Fibroblast of peridontal ligament (primary cell): ENCODE measurements at regions not wholly inside any gene's neighbourhood (a gene's known extent, or its start where the extent isn't known, plus 50 kb on each side); places are given as distances from the start of the nearest gene placed in this dataset.

ENCODE experiments used
- DNase-seq: peaks from one replicate; pipeline ENCODE4 v3.0.0-alpha.2; 2010; ENCODE audit errors: extremely low read depth

DNA sequence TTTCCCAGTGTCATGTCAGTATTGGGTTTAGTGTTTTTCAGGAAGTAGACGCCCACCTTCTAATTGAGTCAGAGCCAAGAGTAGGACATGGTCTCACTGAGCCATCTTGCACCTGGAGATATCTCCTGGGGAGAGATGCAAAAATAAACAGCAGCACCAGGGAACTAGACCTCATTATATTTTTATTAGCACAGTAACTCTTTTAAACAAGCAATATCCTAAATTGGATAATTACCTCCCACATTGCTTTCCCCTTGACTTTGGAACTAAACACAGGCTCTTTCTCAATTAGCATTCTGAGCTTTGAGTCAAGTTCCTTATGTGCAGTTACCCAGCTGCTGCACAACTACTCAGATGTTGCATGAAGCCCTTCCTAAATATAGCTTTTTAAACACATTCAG, 175.4 kb downstream of the IBTK start:
- DNase-seq: peak; percentile 60

DNA sequence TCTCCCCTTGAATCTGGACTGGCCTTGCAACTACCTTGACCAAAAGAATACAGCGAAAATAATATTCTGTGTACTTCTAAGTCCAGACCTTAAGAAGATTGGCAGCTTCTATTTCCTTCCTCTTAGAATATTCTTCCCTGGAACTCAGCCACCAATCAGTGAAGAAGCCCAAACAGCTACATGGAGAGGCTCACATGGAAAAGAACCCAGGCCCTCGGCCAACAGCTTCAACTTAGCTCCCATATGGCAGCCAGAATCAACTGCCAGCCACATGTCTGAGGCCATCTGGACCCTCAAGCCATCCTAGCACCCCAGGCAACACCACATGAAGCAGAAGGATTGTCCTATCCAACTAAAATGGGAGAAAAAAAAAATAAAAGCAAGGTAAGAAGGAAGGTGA, 178.8 kb downstream of the IBTK start:
- peak; percentile 24 for DNase-seq

DNA sequence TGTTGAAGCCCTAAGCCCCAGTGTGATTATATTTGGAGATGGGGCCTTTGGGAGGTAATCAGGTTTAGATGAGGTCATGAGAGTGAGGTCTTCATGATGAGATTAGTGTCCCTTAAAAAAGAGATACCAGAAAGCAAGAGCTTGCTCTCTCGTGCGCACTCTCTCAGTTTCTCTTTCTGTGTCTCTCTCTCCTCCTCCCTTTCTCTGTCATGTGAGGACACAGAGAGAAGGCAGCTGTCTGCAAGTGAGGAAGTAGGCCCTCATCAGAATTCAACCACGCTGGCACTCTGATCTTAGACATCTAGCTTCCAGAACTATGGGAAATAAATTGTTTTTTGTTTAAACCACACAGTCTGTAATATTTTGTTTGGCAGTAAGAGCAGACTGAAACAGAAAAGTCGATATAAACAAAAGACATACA, 180.5 kb downstream of the IBTK start:
- peak; percentile 69 for DNase-seq

DNA sequence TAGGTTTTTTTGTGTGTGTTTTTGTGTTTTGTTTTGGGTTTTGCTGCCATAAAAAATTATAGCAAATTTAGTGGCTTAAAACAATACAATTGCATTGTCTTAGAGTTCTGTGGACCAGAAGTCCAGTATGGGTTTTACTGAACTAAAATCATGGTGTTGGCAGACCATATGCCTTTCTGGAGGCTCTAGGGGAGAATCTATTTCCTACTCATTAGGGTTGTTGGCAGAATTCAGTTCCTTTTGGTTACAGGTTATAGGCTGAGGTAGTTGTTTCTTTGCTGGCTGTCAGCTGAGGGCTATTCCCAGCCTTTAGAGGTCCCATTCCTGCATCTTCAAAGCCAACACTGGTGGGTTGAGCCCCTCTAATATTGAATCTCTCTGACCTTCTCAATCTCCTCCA, 181.3 kb downstream of the IBTK start:
- no peak for DNase-seq

DNA sequence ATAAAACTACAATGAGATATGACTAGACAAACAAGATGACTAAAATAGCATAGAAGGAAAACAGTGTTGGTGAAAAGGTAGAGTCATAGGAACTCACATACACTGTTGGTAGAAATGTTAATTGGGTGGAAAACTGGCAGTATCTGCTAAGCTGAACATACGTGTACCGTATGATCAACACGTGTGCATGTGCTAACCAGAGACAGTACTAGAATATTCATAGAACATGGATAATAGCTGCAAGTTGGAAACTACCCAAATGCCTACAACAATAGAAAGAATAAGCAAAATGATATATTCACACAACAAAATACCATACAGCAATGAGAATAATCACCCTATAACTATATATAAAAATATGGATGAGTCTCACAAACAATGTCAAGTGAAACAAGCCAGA, 184.0 kb downstream of the IBTK start:
- no peak for DNase-seq

DNA sequence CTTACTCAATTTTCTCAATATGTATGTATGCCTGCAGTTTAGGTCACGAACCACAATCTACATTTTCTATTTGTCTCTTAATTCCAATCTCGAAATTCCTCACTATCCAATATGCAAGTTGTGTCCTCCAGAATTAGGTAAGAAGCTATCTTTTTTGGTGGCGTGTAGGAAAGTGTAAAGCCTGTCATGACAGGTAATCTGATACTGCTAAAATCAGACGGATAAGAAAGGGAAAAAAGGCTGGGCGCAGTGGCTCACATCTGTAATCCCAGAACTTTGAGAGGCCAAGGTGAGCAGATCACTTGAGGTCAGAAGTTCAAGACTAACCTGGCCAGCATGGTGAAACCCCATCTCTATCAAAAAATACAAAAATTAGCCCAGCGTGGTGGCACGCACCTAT, 185.3 kb downstream of the IBTK start:
- no peak for DNase-seq

DNA sequence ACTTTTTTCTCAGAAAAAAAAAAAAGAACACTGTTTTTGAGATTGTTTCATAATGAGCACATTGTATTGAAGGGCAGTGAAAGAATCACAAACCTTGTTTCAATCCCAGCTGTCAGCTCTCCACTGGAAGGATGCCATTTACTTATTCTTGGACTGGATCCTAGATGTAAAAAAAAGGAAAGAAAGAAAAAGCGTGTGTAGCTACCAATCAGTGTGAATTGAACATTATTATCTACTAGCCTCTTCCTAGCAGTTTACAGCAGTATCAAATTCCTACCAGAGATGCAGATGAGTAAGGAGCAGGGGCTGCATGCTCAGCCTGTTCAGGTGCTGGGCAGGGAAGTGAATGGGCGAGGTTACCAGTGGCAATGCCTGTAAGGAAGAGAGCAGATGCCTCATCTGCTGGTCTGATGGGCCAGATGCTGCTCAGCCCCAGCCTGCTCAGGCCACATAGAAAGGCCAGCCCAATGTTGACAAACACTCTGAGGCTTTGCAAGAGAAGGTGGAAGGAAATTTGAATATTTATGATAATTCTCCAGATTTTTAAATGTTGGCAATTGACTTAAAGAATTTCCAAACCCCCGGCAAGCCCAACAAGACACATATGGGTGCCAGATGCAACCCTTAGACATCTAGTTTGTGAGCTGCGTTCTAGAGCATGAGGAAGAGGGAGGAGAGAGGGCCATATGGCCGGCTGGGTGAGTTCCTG, 189.5 kb downstream of the IBTK start:
- DNase-seq: peak; percentile 84

DNA sequence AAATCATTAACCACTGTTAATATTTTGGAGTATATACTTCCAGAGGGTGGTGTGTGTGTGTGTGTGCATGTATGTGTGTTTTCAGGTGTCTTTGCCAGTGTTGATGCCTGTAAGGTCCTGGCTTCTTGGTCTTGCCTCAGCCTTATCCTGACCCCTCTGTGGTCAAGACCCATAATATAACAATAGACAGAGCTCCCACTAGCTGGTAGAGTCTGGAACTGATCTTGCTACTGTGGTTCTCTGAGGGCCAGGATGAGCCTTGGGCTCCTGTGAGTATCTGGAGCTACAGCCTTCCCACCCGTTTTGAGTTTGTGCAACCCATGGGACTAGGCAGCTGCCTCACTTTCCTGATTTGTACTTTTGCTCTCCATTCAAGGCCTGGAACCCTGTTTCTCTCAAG, 191.0 kb downstream of the IBTK start:
- no peak for DNase-seq

DNA sequence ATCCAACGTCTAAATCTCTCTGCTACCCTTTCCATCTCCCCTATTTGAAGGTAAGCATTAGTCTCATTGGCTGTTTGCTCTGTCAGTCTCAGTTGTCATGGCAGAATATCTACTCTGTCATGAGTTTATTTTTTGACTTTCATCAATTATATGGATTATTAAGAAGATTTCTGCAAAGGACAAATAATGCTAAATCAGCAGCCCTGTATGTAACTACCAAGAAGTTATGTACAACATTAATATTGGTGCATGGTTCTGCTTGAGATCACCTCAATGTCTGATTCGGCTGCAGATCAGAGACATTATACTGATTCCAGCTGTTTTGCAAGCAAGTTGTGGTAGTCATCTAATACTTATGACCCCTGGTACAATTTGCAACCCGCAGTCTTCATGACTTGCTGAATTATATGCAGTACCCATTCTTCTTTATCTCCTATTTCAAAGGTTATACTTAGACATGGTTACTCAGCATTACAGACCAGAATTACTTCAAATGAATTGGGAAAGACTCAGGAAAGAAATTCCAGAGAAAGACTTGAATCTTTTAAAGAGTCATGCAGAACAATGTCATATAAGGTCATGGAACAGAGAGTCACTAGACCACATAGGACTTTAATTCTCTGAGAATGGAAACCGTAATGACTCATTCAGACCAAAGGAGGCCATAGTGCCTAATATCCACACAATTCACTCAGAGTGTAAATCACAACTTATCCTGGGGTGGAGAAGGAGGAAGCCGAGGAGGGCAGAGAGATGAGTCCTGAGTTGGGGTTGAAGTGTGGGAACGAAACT, 201.4 kb downstream of the IBTK start:
- peak; percentile 88 for DNase-seq

DNA sequence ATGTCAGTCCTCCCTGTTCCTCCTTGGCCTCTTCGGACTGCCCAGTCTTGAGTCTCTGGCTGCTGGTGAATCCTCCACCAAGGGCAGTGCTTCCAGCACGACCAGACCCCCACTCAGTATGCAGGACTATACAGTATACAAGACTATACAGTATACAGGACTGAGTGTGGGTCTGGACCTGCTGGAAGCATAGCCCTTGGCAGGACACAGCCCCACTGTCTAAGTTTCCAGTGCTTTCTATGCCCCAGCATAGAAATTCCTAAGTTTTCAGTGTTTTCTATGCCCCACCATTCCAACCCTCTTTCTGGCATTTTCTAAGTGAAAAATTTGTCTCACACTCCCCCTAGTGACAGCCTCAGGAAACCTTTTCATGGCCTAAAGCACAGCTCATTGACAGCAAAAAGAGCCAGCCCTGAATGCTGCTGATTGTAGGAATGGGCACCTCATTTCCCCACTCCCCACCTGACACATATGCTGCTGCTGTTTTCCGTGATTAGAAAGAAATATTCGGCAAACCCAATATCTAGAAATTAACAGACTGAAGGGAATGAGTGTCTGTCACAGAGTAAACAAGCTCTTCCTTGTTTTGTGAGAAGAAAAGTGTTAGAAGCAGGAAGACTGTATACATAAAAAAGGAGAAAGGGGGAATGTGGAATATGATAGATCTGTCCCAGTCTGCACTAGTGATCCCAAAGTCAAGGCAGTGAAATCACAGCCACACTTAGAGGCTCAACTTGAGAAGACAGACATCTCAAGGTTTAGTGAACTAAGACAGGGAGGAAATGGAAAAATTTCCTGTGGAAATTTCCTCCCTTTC, 206.9 kb downstream of the IBTK start:
- peak; percentile 85 for DNase-seq

DNA sequence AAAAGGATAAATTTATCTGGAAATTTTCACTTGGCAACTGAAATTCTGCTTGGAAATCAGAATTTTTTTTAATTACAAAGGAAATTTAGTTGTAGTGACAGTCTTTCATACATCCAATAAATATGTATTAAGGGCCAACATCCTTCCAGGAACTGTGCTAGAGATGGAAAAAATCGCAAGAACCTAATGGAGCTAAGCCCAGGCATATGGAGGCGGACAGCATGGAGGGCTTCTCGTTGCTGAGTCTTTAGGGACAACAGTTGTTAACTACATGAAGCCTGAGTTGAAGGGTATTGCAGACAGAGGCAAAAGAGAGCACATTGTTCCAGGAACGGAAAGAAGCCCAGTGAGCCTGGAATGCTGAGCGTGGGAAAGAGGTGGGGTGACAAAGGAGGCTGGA, 208.9 kb downstream of the IBTK start:
- no peak for DNase-seq

DNA sequence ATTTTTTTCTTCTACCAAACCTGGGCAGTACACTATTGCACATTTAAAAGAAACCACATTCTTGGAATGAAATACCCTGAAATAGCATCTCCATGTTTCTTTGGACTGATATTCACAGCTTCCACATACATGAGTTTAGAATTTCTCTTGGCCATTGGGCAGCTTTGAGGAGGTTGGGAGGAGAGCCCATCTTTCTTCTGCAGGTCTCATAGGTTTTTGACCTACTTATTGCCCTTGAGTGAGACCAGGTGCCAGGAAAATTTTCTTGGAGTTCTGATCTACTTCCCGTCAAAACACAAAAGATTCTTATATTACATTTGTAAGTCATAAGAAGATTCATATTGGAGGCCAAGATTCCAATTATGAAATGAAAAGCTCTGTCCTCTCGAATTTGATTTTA, 212.0 kb downstream of the IBTK start:
- no peak for DNase-seq

DNA sequence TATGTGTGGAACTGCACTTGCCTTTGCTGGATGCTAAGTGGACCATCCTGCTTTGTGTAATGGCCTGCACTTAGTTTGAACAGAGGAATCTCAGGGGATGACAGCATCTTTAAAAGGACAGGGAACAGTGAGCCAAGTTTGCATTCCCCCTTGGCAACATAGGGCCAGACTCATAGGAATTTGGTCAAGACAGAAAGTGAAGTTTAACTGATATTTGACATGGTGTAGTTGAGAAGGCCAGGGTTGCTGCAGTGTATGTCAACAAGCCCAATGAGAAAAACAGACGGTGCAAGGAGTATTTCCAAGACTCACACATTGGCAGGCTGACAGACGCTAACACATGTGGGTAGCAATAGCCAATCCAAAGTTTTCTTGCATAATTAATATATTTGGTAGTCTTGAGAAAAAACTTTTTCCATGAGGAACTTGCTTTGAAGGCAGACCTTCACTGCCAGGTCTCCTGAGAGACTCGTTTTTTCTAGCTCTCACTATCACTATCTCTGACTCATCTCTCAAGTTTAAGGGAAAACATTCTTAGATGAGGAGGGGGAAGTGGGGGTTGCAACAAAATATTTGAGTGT, 213.8 kb downstream of the IBTK start:
- DNase-seq: peak; percentile 25

DNA sequence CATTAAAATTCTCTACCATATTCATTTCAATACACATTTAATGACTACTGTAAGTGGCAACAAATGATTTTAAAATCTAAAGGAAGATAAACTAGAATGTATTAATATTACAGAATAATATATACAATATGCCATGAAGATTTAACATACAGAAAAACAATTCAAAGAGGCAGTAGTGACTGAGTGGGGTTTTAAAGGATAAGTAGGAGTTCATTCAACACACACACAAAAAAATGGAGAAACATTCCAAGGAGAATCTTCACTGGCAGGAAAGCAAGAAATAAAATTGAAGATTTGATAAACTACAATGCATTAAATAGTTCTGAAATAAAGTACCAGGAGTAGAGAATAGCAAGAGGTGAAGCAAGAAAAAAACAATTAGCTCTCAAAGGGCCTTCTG, 215.1 kb downstream of the IBTK start:
- DNase-seq: no peak

DNA sequence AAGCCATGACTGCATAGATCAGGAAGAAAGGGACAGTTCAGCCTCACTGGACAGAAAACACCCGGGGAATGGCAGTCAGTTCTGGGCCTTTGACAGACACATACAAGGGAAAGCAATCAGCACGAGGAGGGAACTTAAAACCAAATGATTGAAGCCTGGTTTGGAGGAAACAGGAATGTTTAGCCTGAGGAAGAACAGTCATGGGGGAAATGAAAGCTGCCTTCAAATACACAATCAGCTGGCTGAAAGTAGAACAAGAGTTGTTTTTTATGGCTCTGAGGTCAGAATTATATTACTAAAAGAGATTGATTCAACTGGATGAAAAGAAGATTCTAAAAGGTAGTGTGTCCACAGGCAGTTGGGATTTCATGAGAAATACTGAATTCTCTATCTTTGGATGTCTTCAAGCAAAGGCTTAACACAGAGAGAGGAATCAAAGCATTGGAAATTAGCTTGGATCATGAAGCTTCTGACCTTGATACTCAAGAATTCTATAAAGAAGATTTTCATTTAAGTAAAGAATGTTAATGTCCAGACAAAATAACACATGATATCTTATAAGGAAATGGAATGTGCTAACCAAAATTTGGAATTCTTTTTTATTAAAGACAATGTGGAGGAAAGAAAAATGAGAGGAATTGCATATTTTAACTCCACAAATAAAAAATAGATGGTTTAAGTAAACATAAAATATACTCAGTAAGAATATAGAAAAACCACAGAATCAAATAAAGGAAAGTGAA, 216.6 kb downstream of the IBTK start:
- DNase-seq: peak; percentile 42

DNA sequence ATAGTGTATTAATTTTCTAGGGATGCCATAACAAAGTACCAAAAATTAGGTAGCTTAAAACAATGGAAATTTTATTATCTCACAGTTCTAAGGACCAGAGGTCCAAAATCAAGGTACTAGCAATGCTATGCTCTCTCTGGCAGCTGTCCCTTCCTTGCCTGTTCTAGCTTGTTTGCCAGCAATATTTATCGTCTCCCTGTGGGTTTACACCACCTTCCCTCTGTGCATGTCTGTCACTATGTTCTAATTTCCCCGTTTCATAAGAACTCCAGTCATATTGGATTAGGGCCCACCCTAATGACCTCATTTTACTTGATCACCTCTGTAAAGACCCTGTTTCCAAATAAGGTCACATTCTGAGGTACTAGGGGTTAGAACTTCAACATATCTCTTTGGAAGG, 217.2 kb downstream of the IBTK start:
- DNase-seq: no peak

DNA sequence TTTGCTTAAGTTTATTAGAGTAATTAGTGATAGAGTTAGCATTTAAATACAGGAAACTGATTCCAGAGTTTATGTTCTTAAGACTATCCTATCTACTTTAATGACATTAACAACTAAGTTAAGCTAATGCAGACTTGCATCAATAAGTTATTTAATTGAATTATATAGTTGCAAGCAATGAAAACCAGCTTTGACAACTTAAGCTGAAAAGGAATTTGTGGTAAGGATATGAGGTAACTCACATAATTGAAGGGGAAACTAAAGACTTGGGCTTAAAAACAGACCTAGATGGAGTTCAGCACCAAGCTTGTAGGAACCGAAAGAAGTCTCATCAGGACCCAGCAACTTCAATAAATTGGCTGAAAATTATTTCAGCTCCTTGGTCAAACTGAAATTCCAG, 222.3 kb downstream of the IBTK start:
- peak; percentile 60 for DNase-seq

DNA sequence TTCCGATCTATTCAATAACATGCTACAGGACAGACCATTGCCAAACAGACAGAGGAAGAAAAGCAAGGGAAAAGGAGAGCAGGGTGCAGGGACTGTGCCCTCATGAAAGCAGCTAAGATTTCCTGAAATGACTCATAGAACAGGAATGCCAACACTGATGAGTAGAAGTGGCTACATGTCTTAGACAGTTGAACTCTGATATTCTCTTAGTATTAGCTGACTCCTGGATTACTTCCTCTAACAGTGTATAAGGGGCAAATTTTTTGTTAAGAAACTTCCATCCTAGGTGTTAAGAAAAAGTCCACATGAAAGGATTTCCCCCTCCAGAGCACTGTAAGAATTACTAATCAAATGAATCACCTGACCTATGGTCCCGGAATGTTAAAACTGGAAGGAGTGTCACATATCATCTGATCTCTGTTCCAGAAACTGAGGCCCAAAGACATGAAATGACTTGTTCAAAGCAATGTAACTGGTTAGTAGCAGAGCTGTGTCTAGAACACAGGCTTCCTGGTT, 224.9 kb downstream of the IBTK start:
- peak; percentile 80 for DNase-seq

DNA sequence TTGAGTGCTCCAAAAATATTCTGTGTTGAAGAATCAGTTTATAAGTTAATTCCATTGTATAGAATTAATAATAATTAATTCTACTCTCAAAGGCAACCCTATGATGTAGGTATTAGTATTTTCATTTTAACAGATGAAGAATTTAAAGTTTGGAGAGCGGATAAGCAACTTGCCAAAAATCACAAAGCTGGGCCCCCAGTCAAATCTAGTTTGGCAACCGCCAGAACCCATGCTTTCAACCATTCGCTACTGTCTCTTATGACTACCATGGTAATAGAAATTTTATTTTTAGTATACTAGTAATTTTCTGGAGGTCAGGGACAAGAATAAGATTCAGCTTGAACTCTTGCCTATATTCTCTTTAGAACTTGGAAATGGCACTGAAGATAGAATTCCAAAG, 229.8 kb downstream of the IBTK start:
- DNase-seq: no peak

DNA sequence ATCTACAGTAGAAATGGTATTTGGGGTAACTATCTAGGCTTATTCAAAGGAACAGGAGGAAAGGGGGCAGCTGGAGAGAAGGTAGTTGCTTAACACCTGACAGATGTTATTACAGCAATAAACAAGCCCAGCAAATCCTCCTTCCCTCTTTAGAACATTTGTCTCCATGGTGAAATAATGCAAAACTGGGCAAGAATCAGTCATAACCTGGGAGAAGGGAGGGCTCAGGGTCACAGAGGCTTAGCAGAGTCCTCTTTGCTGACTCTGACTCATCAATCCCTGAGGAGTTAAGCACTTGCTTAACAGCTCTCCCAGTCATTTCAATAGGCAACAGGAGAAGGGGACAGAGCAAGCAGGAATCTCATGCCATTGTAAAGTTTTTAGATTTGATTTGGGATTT, 230.3 kb downstream of the IBTK start:
- DNase-seq: peak; percentile 84

DNA sequence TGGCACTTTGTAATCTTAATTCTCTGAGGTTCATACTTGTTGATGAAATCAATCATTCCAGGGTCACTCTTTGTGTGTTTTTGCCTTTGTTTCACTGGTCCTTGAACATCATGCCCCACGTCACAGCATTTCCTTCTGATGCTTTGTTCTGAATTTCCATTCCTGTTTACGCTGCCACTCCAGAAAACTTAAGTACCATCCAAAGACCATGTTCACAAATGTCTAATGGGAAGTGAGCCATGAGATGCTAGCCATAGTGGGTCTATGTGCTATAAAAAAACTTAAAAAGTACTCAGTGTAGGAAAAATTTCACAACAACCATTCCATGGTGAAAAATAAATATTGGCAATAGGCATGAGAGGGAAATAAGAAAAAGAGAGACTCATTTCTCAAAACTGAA, 232.0 kb downstream of the IBTK start:
- no peak for DNase-seq
